HG02884 (cell line): ENCODE measurements at regions not wholly inside any gene's neighbourhood (a gene's known extent, or its start where the extent isn't known, plus 50 kb on each side); places are given as distances from the start of the nearest gene placed in this dataset.
"Not testable (repeated sequence)": the region's sequence is repeated elsewhere in the genome, so short reads cannot be mapped to it uniquely, and the experiment has no call there.

ENCODE experiments used
- ATAC-seq: cut with Tn5 transposase; IDR thresholded peaks from one replicate; pipeline ENCODE4 v1.9.1; 2021; ENCODE audit warnings: mild to moderate bottlenecking, moderate library complexity; ENCODE audit not compliant: unreplicated experiment

DNA sequence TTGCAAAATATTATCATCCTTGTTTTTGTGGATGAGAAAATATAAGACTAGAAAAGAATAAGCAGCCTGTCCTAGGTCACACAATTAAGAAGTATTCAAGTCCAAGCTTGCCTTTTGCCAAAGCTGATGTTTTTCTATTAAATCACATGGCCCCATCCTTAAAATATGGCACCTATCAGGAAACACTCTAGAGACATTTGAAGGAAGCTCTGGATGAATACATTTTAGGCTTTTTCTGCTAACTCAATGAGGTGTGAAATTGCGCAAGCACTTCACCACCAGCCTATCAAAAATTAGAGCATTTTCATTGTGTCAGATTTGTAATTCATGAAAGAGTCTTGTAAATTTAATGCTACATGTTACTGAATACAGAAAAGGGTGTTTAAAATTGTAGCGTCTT, 251.1 kb upstream of the MAD2L1 start:
- no peak for ATAC-seq

DNA sequence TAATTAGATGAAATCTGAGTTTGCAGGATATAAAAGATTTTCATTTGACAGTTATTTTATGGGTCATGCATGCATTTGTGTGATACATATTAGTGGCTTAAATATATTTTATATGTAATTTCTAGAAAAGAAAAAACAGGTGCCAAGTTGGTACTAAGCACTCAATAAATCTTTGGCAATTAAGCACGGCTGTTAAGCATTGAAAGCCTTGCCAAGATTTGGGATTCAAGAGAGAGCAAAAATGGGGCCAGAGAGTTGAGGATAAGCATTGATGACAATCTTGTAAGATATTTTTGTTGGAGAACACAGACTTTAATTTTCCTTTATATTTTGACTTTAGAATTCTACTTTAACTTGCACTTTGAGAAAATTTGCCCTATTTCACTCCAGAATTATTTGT, 249.8 kb upstream of the MAD2L1 start:
- ATAC-seq: no peak

DNA sequence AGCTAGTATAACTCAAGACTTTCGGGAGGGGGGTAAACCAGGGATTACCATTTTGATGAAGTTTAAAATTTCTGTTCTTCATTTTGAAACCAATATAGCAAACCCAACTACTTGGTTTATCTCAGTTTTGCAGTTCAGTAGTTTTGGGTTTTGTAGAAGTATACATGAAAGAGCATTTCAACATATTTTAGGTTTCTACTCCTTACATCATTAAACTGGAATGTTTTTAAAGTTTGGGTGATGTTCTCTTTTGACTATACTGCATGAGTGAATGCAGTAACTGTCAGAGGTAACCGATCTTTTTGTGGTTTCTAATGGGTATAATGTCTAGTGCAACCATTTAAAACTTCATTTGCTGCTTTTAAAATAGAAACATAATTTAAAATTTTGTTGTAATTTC, 248.3 kb upstream of the MAD2L1 start:
- no peak for ATAC-seq

DNA sequence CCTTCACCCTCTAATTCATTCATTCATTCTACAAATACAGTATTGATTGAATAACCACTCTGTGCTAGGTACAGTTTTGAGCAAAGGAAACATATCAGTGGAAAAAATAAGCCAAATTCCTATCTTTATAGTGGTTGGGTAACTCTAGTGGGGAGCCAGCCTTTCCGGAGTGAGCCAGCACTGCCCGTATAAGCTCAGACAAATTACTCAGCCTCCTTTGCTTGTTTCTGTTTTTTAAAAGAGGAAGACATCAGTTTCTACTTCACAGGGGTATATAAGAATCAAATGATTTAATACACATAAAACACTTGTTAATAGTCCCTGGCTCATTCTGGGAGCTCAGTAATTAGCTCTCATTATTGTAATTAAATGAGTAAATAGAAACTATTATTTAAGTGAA, 238.2 kb upstream of the MAD2L1 start:
- no peak for ATAC-seq

DNA sequence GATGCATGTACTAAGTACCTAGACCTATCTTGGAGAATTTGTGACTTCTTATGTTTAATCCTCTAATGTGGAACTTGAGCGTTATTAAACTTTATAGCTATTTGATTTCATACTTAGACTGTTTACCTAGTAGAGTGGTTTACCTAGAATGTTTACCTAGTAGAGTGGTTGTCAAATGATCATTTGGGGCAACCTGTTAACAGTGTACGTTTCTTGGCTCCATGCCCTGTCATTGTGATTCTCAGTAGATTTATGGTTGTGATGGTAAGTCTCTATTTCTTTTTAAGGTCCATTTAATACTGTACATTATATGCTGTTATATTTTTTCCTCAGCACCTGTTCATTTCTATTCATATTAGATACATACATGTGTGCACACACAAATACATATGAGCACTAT, 233.0 kb upstream of the MAD2L1 start:
- ATAC-seq: no peak

DNA sequence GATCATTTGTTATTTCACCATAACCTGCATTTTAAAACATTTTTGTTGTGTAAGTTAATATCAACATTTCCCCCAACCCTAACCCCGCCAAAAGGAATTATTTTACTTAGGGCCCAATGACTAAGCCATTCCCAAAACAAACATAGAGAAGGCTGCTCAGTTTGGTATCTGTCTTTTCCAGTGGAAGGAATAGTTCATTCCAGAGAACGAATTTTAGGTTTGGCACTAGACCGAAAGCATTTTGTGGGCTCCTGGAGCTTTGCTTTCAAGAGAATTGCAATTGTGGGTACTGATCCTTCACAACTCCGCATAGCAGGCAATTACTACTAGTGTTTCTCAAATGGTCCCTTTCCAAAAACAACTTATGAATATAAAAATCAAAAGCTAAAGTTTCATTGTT, 226.7 kb upstream of the MAD2L1 start:
- ATAC-seq: no peak

DNA sequence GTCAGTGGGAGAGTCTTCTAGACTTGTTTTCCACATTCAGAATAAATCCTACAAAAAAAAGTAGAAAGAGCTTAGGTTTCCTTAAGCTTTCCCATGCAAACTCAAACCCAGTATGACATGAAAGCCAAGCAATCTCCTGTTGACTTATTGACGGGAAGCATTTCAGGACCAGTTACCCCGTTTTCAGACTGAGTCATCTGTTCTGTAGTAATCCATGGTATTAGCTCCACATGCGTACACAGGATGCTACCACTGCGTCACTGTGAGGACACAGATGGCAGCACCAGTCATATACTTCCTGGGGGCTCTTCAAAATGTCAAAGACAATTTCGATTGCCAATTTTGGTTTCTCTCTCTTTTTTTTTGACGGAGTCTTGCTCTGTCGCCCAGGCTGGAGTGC, 224.9 kb upstream of the MAD2L1 start:
- no peak for ATAC-seq

DNA sequence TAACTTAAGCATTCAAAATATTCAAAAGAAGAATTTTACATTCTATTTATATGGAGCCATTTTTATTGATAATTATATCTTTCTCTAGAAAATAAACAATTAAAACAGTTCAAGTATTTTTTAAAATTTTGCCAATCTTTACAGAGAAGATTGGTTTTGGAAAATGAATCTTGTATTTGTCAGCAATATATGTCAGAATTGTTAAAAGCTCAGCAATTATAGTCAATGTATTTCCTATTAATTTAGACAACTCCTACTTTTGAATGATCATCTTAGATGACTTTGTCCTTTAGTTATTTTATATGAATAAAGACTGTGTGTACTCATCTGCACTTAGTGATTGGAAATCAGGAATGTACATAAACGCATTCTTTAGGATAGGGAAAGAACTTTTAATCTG, 223.9 kb upstream of the MAD2L1 start:
- no peak for ATAC-seq

DNA sequence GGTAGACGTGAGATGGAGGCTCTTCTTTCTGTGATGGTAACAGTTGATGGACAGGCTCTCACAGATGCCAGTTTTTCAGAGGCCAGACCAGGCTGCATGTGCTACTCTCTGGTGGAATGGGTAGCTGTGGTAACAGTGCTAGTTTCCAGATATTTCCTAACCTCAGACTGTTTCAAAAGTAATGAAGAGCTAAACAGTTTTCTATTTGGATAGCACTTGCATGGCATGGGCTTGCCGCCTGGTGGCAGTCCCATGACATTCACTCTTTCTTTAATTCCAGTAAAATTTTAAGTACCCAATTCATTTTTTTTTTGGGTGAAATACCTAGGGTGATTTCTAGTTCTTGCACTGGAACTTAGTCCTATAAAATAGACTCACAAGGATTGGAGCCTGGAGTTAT, 220.2 kb upstream of the MAD2L1 start:
- no peak for ATAC-seq

DNA sequence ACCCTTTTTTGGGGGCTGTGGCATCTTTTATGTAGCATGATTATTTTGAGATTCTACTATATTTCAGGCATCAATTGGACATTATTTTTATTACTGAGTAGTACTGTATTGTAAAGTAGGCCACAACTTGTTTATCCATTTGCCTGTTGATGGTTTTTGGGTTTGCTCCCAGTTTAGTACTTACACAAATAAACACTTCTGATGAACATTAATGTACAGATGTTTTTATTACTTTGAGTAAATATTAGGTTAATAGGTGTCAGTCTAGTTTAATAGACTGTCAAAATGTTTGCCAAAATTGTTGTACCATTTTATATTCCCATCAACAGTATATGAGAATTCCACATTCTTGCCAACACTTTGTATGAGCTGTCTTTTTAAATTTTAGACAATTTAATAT, 214.9 kb upstream of the MAD2L1 start:
- ATAC-seq: no peak

DNA sequence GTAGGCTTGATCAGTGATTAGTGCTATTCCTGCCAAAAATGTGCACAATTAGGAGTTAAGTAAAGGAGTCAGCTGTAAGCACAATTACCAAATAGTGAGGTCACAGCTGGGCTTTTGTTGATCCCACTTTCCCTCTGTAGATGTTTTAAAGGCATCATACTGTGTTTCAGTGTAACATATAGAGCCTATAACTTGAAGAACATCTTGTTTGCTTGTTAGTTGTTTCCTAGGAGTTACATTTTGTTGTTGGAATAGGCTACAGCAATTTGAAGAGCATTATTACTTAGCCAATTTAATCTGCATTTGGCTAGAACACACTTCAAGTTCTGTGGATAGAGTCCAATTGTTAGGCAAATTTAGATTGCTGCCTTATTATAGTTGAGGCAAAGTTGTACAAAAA, 210.7 kb upstream of the MAD2L1 start:
- no peak for ATAC-seq

DNA sequence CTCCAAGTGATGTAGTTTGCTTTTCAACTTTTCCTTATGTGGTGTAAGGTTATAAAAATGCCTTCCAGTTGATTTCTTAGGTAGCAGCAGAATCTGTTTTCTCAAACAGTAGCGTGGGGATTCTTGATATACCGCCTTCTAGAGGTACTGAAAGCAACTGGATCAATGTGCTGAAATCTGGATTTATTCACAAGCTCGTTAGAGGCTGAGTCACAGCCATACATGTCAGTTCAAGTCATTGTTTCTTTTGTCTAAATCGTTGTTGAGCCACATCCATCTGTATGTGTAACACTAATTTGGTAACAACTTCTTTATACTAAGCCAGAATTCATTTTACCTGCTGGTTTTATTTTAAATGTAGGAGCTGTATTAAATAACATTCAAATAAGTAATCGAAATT, 200.0 kb upstream of the MAD2L1 start:
- no peak for ATAC-seq

DNA sequence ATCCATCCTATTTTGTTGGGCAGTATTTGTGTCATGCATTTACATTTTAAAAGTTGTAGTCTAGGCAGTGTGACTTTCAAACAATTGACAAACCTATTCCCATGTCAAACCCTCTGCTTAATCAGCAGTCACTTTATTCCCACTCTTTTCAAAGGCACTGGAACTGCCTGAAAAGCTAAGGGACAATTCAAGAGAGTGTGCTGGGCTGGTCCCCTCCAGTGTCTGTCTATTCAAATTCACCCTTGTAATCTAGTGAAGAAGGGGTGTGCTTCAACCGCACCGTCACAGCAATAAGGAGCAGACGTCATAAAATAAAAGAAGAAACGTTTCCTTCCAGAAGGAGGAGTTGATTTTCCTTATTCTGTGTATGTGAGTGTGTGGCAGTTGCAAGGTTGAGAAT, 197.0 kb upstream of the MAD2L1 start:
- ATAC-seq: no peak

DNA sequence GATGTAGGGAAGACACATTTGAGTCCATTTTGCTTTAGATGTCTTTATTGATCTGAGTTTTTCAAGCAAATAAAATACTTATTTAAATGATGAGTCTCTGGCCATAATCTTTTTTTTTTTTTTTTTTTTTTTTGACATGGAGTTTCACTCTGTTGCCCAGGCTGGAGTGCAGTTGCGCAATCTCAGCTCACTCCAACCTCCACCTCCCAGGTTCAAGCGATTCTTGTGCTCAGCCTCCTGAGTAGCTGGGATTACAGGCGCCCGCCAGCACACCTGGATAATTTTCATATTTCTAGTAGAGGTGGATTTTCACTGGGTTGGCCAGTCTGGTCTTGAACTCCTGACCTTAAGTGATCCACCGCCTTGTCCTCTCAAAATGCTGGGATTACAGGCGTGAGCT, 194.5 kb upstream of the MAD2L1 start:
- no peak for ATAC-seq

DNA sequence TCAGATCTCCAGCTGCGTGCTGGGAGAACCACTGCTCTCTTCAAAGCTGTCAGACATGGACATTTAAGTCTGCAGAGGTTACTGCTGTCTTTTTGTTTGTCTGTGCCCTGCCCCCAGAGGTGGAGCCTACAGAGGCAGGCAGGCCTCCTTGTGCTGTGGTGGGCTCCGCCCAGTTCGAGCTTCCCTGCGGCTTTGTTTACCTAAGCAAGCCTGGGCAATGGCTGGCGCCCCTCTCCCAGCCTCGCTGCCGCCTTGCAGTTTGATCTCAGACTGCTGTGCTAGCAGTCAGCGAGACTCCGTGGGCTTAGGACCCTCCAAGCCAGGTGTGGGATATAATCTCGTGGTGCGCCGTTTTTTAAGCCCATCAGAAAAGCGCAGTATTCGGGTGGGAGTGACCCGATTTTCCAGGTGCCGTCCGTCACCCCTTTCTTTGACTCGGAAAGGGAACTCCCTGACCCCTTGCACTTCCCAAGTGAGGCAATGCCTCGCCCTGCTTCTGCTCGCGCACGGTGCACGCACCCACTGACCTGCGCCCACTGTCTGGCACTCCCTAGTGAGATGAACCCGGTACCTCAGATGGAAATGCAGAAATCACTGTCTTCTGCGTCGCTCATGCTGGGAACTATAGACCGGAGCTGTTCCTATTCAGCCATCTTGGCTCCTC, 189.6 kb upstream of the MAD2L1 start:
- not testable (repeated sequence) for ATAC-seq

DNA sequence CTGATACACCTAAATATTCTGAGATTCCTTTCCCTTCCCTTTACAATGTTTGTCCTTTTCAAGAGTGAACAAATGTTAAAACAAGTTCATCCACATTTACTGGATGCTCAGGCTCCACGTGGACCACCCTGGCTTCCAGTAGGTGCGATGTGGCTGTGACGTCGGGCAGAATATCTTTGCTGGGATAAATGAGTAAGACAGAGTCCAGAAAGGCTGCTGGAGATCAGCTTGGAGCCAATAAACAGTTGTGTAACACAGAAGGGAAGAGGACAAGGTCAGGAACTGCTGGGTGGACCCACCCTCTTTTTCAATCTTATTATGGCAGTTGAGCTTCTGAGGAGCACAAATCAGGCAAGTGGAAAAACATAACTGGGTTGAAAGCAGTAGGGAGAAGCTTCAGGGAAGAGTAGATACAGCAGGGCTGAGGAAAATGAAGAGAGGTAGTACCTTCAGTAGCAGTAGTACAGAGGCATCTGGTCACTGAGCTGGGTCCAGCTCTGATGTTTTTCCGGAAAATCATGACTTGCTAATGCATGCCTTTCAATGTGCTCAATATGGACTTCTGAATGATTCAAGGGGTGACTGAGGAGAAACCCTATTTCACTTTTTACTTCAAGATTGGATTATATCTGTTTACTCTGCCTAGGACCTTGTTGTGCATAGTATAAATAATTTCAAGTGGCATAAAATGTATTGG, 171.8 kb upstream of the MAD2L1 start:
- ATAC-seq: no peak

DNA sequence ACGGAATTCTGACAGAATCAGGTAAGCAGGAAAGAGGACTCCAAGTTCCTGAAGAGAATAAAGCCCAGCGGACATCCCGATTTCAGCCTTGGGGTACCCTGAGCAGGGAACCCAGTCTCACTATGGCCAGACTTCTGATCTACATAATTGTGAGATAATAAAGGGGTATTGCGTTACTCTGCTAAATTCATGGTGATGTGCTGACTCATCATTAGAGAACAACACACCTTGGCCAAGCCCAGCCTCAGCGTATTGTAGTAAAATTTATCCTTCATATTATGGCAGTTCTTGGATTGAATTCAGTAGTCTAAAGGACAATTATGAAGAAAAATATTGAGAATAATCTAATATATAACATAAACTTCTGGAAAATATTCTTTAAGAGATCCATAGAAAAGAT, 170.2 kb upstream of the MAD2L1 start:
- ATAC-seq: no peak

DNA sequence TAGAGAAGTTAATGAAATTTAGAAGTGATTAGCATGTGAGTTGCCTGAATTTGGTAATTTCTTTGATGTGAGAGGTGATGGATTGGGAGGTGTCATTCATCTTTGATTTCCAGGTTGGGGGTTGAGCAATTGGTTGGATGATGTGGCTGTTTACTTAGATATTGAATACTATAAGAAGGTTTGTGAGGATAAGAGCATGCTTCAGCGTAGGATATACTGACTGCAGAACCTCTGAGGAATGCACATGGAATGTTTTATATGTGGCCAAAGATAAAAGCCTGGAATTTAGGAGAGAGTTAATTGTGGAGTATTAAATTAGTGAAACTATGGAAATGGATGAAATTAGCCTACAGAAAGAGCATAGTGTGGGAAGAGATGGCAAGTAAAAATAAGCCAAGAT, 165.4 kb upstream of the MAD2L1 start:
- no peak for ATAC-seq

DNA sequence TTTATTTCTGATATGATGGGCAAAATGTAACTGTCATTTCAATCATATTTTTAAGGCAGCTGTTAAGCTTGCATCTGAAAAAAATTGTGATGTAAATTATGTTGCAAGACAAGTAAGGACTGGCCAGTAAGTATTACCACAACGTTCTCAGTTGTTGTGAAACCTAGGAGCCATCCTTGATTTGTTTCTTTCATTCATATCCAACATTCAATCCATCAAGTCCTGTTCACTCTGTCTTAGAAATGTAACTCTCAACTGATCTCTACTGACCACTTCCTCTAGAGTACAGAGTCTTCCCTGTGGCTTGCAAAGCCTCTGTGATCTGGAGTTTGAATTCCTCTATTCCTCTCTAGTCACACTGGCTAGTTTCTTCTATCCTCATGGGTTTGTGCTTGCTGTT, 161.4 kb upstream of the MAD2L1 start:
- ATAC-seq: no peak

DNA sequence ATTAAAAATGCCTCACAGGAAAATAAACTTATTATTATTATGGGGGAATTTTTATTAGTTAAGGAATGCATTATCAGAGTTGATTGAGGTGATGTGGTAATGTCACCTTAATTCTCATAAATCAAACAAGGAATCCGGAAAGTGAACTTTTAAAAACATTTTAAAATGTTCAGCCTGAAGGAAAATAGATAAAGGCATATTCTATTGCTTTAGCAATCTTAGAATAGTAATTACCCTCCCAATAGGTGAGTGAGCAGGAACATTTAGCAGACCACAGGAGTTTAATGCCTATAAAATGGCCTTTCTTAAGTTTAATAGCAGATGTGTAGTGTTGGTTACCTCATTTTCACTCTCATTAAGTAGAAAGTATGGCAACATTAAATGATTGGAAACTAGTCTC, 160.9 kb upstream of the MAD2L1 start:
- no peak for ATAC-seq

DNA sequence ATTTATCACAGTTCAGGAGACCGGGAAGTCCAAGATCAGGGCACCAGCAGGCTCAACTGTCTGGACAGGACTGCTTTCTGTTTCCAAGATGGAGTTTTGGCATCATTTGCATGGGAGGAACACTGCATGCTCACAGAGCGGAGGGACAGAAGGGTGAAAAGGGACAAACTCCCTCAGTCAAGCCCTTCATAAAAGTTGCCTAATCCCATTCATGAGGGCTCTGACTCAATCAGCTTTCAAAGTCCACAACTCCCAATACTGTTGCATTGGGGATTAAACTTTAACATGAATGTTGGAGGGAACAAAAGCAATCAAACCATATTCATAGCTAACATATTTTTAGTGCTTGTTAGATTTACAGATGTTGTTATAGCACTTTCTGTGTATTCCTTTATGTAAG, 158.9 kb upstream of the MAD2L1 start:
- no peak for ATAC-seq

DNA sequence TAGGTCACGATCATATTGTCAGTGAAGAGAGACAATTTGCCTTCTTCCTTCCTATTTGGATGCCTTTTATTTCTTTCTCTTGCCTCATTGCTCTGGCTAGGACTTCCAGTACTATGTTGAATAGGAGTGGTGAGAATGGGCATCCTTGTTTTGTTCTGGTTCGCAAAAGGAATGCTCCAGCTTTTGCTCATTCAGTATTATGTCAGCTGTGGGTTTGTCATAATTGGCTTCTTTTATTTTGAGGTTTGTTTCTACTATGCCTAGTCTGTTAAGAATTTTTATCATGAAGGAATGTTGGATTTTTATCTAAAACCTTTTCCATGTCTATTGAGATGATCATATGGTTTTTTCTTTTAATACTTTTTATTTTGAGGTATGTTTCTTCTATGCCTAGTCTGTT, 152.3 kb upstream of the MAD2L1 start:
- ATAC-seq: no peak

DNA sequence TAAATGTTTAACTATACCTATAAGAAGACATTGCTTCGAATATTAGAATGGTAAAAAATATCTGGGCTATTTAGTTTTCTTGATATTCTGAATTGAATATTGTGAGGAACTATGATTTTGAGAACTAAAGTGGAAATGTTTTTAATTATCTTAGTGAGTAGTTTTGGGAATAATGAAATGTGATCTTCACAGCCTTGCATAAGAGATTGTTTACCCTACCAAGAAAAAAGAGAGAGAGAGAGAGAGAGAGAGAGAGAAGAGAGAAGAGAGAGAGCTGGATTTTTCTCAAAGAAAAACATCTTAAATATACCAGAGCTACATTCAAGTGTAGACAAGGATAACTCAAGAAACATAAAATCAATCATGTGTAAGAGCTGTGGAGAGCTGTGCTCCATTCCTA, 148.7 kb upstream of the MAD2L1 start:
- no peak for ATAC-seq
